Mucosa of descending colon (tissue), 3 donors: ENCODE measurements at regions not wholly inside any gene's neighbourhood (a gene's known extent, or its start where the extent isn't known, plus 50 kb on each side); places are given as distances from the start of the nearest gene placed in this dataset.

ENCODE experiments used
- ATAC-seq: fragments of 200-7000 bp; cut with Tn5 transposase; one replicate; pipeline ENCODE4 v1.9.1; 2020; ENCODE audit warnings: mild to moderate bottlenecking, moderate library complexity
- DNase-seq, 3 donors: peaks; one replicate each; pipeline ENCODE4 v3.0.0-alpha.2; 2020
- H3K36me3 ChIP-seq: fragments of 200-600 bp; one replicate; pipeline ENCODE4 v1.8.0; 2021; ENCODE audit warnings: low read depth, mild to moderate bottlenecking
- H3K4me1 ChIP-seq: fragments of 200-600 bp; one replicate; pipeline ENCODE4 v1.8.0; 2021; ENCODE audit warnings: low read depth, mild to moderate bottlenecking
- H3K4me3 ChIP-seq: fragments of 200-600 bp; one replicate; pipeline ENCODE4 v1.8.0; 2021; ENCODE audit warnings: mild to moderate bottlenecking
- H3K9me3 ChIP-seq: fragments of 200-600 bp; one replicate; pipeline ENCODE4 v1.8.0; 2021; ENCODE audit warnings: mild to moderate bottlenecking
- CTCF ChIP-seq: fragments of 200-600 bp; IDR thresholded peaks from one replicate; pipeline ENCODE4 v1.8.0; 2022; ENCODE audit warnings: antibody characterized with exemption, mild to moderate bottlenecking
- intact Hi-C, 2 donors: fragments of 100-400 bp; cut with DNase I in 1 of 2; cut with micrococcal nuclease in 1 of 2; formaldehyde crosslinking; loops; one replicate each; pipeline versions ENCODE4 v1.11.0 to v1.11.1; 2022; cut with DNase I, micrococcal nuclease
- donor health status: DM: no; HTN: no; CAD: no; lungs with moderate emphysema.
- donor health status: DM: no; HTN: no; CAD: no.
- donor health status: DM: no; HTN: yes; CAD: no.

- ATAC-seq: no peak
These were observed 100.3 kb upstream of the LIPC start for GRCh38 chr15:58331560-58331912.

GRCh38 chr15:58331913-58332675 is 99.7 kb upstream of the LIPC start:
- intact Hi-C loops: no loop called here
- ATAC-seq (peak; percentile 92), DNase-seq (peak; percentile 81 to 91 (median 83))
- Histone ChIP-seq H3K4me1 (peaks cover 29% of the 10 kb centered on the region), H3K36me3 (no peaks in the 10 kb centered on the region), H3K9me3 (no peaks in the 10 kb centered on the region), H3K4me3 (no peak overlapping the region)
- TF ChIP-seq CTCF: no peak

More at GRCh38 chr15:58331560-58331912, 100.3 kb upstream of the LIPC start:
- no peaks in the 10 kb centered on the region for H3K9me3 ChIP-seq
- H3K4me3 ChIP-seq: no peak overlapping the region
- no peak for DNase-seq
- intact Hi-C loops: no loop called here
- peaks cover 29% of the 10 kb centered on the region for H3K4me1 ChIP-seq
- H3K36me3 ChIP-seq: no peaks in the 10 kb centered on the region
- TF ChIP-seq CTCF: no peak

GRCh38 chr15:58332676-58333400 is 99.0 kb upstream of the LIPC start:
- intact Hi-C loops: no loop called here
- TF ChIP-seq CTCF: no peak
- ATAC-seq: peak; percentile 66
- DNase-seq: peak in 1 of 3 donors; percentile 8
- H3K36me3 ChIP-seq: no peaks in the 10 kb centered on the region
- H3K9me3 ChIP-seq: no peaks in the 10 kb centered on the region
- H3K4me1 ChIP-seq: peaks cover 29% of the 10 kb centered on the region
- H3K4me3 ChIP-seq: no peak overlapping the region

DNA sequence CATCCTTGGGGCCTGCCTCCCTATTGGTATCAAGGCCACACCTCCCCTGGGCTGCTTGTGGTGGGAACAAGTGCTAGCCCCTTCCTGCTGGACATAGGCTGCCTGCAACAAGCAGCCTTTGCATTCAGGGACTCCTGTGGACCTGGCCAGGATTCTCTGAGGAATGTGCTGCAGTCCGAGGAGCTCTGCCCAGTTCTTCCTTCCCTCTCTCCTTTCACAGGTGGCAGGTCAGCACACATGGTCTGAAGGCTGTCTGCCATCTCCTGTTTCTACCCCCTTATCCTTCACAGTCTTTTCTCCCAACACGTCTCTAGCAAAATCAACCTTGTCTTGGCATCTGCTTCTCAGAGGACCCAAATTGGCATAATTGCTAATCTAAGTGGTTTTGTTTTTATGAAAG is 97.0 kb upstream of the LIPC start:
- DNase-seq (no peak), ATAC-seq (no peak)
- peaks cover 27% of the 10 kb centered on the region for H3K4me1 ChIP-seq
- TF ChIP-seq CTCF: no peak
- intact Hi-C loops: no loop called here
- H3K4me3 ChIP-seq: no peak overlapping the region
- H3K9me3 ChIP-seq: no peaks in the 10 kb centered on the region
- H3K36me3 ChIP-seq: no peaks in the 10 kb centered on the region

GRCh38 chr15:58336161-58336560 is 95.6 kb upstream of the LIPC start:
- intact Hi-C loops: no loop called here
- no peak for DNase-seq
- H3K4me3 ChIP-seq: no peak overlapping the region
- TF ChIP-seq CTCF: no peak
- no peaks in the 10 kb centered on the region for H3K9me3 ChIP-seq
- ATAC-seq: no peak
- H3K4me1 ChIP-seq: peaks cover 15% of the 10 kb centered on the region
- no peaks in the 10 kb centered on the region for H3K36me3 ChIP-seq
